GM20000 (cell line): ENCODE measurements at regions not wholly inside any gene's neighbourhood (a gene's known extent, or its start where the extent isn't known, plus 50 kb on each side); places are given as distances from the start of the nearest gene placed in this dataset.

Experiments used
- DNase-seq: peaks from one replicate; pipeline ENCODE4 v3.0.0; 2012; ENCODE audit warnings: low spot score
- TF ChIP-seq, protein P1 (sequence below): IDR thresholded peaks from 2 replicates; pipeline ENCODE4 v1.5.1; 2012; ENCODE audit warnings: mild to moderate bottlenecking, control low read depth; ENCODE audit errors: extremely low read depth, missing control alignments

GRCh38 chr2:5923957-5924945 is 232.1 kb downstream of the SOX11 start:
- TF ChIP-seq, protein P1, sequence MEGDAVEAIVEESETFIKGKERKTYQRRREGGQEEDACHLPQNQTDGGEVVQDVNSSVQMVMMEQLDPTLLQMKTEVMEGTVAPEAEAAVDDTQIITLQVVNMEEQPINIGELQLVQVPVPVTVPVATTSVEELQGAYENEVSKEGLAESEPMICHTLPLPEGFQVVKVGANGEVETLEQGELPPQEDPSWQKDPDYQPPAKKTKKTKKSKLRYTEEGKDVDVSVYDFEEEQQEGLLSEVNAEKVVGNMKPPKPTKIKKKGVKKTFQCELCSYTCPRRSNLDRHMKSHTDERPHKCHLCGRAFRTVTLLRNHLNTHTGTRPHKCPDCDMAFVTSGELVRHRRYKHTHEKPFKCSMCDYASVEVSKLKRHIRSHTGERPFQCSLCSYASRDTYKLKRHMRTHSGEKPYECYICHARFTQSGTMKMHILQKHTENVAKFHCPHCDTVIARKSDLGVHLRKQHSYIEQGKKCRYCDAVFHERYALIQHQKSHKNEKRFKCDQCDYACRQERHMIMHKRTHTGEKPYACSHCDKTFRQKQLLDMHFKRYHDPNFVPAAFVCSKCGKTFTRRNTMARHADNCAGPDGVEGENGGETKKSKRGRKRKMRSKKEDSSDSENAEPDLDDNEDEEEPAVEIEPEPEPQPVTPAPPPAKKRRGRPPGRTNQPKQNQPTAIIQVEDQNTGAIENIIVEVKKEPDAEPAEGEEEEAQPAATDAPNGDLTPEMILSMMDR = no peak
- no peak for DNase-seq

DNA sequence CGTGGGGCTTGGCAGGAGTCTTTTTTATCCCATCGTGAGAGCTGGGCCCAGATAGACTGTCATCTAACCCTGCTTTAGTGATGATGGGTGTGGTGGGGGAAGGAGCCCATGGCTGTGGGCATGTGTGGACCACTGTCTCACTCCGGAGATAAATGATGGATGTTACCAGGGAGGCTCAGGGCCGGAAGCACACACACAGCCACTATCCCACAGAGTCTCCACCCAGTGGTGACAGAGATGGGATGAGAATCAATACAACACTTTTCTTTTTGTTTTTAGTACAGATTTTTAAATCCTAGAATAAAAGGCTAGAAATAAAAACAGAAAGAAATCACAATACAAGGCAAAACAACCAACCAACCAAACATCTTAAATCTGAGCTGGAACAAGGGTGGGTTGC is 233.4 kb downstream of the SOX11 start:
- DNase-seq = no peak
- TF ChIP-seq, protein P1 = no peak

- DNase-seq = no peak
- TF ChIP-seq, protein P1 = no peak
Measured at GRCh38 chr2:5926871-5927512, 234.8 kb downstream of the SOX11 start.

DNA sequence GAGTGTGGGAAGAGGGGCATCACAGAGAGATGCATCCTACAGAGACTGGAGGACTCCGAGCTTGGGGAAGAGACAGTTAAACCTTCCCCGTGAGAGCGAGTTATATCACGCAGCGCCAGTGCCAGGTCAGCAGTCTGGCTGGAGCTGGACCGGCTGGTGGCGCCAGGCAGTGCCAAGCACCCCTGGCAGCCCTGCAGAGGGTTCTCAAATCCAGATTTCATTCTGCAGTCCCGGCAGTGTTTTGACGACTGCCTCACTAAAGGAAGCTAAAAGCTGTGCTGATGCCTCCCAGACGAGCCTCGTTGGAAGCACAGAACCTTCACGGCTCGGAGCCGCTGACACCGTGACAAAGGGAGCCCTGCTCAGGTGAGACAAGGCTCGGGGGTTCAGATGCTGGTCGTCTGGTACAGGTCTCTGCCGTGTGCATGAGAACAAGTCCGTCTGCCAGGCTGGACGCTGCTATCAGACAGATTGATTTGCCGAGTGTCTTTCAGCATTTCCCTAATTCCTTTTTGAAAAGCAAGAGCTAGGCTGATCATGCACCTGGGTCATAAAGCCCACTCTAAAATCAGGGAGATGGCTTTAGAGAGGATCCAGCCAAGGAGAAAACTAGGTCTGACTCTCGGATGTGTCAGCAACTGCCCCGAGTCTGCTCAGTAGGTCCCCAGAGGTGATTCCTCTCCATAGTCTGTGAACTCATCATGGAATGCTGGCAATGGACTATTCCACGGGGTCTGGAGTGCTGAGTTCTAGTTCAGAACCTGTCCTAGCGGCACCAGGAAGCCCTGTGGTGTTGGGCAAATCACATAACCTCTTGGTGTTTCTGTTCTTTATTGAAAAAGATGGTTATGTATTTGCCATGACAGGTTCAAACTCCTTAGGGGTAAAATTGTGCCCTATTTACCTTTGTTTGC is 240.6 kb downstream of the SOX11 start:
- TF ChIP-seq, protein P1 = no peak
- DNase-seq = no peak

- no peak for DNase-seq
- TF ChIP-seq, protein P1 = no peak
Measured at GRCh38 chr2:5933669-5934068, 241.5 kb downstream of the SOX11 start.

- TF ChIP-seq, protein P1 = no peak
- DNase-seq = no peak
Measured at GRCh38 chr2:5937321-5937720, 245.1 kb downstream of the SOX11 start.
